Testis (tissue), 2 donors: ENCODE measurements at regions not wholly inside any gene's neighbourhood (a gene's known extent, or its start where the extent isn't known, plus 50 kb on each side); places are given as distances from the start of the nearest gene placed in this dataset.

Experiments
- POLR2A ChIP-seq: fragments of 450-650 bp; IDR thresholded peaks from one replicate; pipeline ENCODE4 v1.6.1; 2017; ENCODE audit warnings: antibody characterized with exemption, mild to moderate bottlenecking, moderate library complexity
- TF ChIP-seq, protein P1 (sequence below), 3 experiments: fragments of 450-650 bp in 2 of 3; fragments of 200-600 bp in 1 of 3; sonication (generic) in 1 of 3; IDR thresholded peaks; one replicate each; pipeline ENCODE4 v1.5.1; 2016 to 2019; ENCODE audit warnings: antibody characterized with exemption in 3 of 3, mild to moderate bottlenecking in 2 of 3, moderate library complexity in 1 of 3

- TF ChIP-seq, protein P1, sequence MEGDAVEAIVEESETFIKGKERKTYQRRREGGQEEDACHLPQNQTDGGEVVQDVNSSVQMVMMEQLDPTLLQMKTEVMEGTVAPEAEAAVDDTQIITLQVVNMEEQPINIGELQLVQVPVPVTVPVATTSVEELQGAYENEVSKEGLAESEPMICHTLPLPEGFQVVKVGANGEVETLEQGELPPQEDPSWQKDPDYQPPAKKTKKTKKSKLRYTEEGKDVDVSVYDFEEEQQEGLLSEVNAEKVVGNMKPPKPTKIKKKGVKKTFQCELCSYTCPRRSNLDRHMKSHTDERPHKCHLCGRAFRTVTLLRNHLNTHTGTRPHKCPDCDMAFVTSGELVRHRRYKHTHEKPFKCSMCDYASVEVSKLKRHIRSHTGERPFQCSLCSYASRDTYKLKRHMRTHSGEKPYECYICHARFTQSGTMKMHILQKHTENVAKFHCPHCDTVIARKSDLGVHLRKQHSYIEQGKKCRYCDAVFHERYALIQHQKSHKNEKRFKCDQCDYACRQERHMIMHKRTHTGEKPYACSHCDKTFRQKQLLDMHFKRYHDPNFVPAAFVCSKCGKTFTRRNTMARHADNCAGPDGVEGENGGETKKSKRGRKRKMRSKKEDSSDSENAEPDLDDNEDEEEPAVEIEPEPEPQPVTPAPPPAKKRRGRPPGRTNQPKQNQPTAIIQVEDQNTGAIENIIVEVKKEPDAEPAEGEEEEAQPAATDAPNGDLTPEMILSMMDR (IDR thresholded peaks at IDR 0.05): no peak
- no peak for TF ChIP-seq POLR2A
Observed at GRCh38 chr10:23945845-23946244, 263.1 kb upstream of the KIAA1217 start.
